ENCODE measurements at regions not wholly inside any gene's neighbourhood (a gene's known extent, or its start where the extent isn't known, plus 50 kb on each side); places are given as distances from the start of the nearest gene placed in this dataset.

DNA sequence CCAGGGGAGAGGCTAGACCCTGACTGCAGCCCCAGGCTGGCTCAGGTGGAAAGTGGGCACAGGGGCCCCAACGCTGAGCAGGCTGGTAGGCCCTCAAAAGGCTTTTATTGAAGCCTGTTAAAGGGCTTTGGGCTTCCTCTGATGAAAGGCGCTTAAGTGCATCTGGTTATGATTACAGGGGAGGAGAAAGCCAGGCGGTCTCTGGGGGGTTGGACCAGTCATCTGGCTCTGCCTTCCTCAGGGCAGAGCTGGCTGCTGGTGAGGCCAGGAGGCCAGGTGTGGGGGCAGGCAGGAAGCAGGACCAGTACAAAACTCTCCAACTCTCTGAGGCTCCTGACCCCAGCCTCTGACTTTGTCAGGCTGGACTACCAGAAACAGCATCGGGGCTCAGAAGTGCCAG lies 68.8 kb upstream of the BCOR start:
- no peak for DNase-seq (ENCODE audit: low spot score)

GRCh38 chrX:40165861-40166260 lies 68.1 kb upstream of the BCOR start:
- no peak for DNase-seq (ENCODE audit: low spot score)

DNA sequence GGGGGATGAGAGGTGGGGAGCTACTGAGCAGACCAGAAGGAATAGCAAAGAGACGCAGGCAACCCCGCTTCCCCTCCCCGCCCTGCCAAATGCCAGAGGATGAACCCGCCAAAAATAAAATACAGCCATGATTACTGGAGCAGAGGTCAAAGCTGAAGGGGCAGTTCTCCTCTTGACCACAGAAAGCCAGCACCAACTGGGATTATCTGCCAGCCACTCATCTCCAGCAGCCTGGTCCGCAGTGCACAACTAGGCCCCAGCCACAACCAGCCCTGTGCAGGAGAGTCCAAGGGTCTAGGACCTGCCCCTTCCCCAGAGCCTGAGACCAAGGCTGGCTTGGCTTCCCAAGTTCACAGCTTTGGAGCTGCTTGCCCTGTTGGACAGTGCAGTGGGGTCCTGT lies 67.4 kb upstream of the BCOR start:
- DNase-seq (ENCODE audit: low spot score), result no peak

DNA sequence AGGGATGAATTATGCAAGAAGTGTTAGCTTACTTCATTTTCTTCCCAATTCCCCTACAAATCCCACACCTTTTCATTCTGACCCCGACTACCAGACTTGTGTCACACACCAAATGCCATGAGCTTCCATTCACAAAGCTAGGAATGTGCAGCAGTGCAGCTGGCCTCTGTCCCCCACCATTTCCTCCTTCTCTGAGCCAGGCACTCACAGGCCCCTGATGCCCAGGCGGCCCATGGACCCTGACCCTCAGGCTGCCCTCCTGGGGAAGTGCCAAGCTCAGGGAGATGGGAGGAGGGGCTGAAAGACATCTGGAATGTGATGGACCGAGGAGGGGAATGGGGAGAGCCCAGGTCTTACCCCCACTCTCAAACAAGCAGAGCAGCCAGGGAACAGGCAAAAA lies 67.0 kb upstream of the BCOR start:
- no peak for DNase-seq (ENCODE audit: low spot score)

- DNase-seq (ENCODE audit: low spot score), result peak; percentile 70
Observed at GRCh38 chrX:40158036-40158706, 60.4 kb upstream of the BCOR start.

- DNase-seq (ENCODE audit: low spot score), result no peak
Observed at GRCh38 chrX:40157228-40158035, 59.7 kb upstream of the BCOR start.

DNA sequence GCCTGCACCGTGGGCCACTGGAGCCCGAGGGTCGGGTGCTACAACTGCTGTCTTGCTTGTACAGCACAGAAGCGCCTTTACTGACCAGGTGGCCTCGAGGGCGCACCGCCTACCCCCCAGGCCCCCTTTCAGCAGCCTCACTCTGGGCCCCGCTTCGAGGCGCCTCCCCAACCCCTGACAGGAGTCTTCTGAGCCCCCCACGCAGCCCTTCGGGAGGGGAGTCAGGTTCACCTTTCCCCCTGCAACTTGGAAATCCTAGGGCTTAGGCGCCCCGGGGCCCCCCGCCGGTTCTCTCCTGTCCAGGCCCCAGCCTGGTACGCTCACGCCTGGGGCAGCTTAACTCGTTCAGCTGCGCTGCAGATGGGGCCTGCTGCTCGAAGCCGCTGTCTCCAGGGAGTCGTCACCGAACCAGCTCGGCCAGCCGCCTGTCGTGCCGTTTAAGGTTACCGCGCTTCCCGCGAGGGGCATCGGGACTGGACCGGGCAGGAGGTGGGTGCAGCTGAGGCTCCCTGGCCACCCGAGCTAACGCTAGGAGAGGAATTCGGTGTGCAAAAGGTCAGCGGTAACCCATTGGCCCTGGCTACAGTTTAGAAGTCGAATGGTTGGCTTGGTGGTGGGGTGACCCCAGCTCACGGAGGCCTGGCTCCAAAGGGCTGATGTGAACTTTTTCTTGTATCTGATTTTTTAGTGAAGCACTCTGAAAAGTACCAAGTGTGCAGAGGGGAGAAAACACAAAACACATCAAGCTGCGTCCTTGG lies 58.9 kb upstream of the BCOR start:
- DNase-seq (ENCODE audit: low spot score), result no peak

DNA sequence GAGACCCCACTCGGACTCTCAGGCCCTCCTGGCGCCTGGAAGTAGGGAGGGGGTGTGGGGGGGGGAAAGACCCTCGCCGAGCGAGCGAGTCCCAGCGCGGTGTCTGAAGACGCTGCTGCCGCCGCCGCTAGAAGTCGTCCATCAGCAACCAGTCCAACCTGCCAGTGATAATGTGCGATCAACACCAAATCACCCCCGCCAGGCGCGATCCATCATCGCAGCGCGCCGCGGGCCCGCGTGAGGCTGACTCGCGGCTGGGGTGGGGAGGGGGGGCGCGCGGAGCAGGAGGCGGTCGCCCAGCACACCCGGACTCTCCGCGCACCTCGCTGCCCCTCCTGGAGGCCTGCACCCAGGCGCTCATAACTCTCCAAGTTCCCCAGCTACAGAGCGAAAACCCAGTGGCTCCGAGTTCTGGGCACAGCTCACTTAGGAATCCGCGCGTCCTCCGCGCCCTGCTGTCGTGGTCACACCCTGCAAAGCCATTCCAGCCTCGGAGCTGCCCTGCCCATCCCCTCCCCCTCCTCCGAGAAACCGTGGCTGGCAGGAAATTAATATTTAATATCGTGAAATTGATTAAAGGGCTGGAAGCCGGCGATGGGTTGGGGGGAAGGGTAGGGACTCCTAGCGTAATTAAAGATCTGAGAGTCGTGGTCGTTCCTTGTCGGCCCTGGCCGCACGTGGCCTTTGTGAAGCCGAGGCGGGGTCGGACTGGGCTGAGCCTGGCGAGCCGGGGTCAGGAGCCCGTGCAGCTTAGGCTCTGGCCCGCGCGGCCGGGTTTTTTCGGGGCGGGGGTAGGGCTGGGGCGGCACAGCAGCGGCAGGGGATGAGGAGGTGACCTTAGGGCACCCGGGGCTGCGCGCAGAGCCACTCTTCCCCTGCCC lies 58.1 kb upstream of the BCOR start:
- no peak for DNase-seq (ENCODE audit: low spot score)

GRCh38 chrX:40154853-40155588 lies 57.3 kb upstream of the BCOR start:
- peak; percentile 75 for DNase-seq (ENCODE audit: low spot score)

- DNase-seq (ENCODE audit: low spot score), result no peak
Observed at GRCh38 chrX:40154250-40154852, 56.6 kb upstream of the BCOR start.

DNA sequence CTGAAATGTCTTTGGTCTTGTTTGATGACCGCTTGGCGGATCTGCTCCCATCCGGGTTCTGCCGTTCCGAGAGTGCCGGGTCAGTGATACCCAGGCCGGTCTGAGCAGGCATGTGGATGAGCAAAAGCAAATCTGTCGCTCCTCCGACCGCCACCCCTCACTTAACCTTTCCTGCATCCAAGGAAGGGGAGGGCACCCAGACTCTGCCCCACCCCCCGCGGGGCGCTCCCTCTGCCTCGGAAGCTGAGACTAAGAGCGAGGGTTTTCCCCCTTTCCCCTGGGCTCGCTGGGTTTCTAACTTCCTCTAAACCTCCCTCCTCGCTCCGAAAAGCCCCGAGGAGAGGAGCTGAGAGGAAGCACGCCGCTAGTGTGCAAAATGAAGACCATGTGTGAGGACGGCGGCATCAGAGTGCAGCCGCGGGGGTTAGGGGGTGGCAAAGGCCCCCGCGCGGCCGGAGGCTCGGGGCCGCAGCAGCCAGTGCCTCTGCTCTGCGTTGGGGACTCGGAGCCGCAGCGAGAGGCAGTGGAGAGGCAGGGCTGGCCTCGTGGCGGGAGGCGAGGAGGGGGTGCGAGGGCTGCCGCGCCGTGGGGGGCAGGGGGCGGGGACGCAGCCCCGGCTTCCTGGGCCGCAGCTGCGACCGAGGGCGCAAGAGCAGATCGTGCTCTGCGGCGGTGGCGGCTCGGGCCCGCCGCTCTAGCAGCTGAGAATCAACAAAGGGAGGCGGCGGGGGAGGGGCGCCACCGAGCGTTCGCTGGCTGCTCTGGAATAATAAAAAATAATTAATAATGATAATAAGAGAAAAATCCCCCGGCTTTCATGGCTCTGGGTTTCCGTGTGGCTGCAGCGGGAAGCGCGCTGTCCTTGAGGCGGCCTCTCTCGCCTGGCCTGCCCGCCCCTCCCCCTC lies 55.8 kb upstream of the BCOR start:
- no peak for DNase-seq (ENCODE audit: low spot score)

- DNase-seq (ENCODE audit: low spot score), result no peak
Observed at GRCh38 chrX:40152741-40153344, 55.1 kb upstream of the BCOR start.

- DNase-seq (ENCODE audit: low spot score), result no peak
Observed at GRCh38 chrX:40152173-40152711, 54.5 kb upstream of the BCOR start.

- no peak for DNase-seq (ENCODE audit: low spot score)
Observed at GRCh38 chrX:40151211-40152172, 53.7 kb upstream of the BCOR start.

GRCh38 chrX:40150503-40150902 lies 52.7 kb upstream of the BCOR start:
- no peak for DNase-seq (ENCODE audit: low spot score)

DNA sequence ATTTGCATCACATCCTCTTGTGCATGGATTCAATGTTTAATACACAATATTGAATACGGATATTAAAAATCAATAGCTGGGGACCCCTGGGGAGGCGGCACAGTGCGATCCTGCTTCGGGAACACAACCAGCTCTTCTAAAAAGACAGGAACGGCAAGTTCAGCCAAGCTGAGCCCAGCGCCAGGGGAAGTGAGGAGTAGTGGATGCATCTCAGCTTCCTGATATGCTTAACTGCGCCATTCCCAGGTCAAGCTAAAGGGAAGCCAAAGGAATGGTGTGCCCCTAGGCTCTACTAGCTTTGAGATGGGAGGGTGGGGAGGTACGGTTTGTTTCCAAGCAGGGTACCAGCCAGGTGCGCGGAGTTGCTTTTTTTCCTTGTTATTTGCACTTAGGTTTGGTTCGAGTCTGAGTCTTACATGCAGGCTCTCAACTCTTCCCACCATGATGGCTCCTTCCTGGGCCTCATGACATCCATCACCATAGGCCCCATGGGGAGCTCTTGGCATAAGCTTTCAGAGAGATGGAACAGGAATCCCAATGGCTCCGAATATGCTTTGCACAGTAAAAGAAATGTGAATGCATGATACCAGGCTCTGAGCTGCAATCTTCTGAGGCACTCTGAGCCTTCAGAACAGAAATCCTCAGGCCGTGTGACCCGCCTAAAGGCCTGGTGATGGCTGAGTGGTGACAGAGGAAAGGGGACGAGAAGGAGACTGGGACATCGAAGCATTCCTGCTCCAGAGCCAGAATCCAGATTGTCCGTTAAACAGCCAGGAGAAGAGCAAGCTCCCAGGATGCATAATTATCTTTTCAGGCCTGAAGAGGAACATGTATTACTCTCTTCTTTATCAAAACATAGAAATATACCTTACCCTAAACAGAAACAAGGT lies 51.8 kb upstream of the BCOR start:
- DNase-seq (ENCODE audit: low spot score), result no peak

All from HuH-7.5 (cell line).